Posterior cingulate gyrus (tissue), 11 donors: ENCODE measurements at regions not wholly inside any gene's neighbourhood (a gene's known extent, or its start where the extent isn't known, plus 50 kb on each side); places are given as distances from the start of the nearest gene placed in this dataset.
"Not testable (repeated sequence)": the region's sequence is repeated elsewhere in the genome, so short reads cannot be mapped to it uniquely, and the experiment has no call there.

Source experiments
- DNase-seq, 10 donors: peaks; one replicate each; pipeline versions ENCODE4 v3.0.0 to v3.0.0-alpha.2; 2020 to 2021; ENCODE audit warnings: mixed read lengths in 3 of 10
- intact Hi-C: fragments of 100-400 bp; cut with DNase I; formaldehyde crosslinking; loops from one replicate; pipeline ENCODE4 v1.15.1; 2023

DNA sequence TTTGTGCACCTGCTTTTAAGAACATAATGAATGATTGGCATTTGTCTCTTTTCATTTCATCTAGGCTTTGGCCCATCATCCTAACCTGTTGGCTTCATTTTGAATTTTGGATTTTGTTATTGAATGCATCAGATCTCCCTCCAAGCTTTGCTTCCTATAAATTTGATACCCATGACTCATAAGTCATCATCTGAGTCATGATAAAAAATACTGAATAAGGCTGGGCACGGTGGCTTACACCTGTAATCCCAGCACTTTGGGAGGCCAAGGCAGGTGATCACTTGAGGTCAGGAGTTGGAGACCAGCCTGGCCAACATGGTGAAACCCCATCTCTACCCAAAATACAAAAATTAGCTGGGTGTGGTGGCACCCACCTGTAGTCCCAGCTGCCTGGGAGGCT is 139.5 kb upstream of the CRHR1 start:
- intact Hi-C loops = loop anchor here (5.0 kb wide), 1 partner anchor 208 kb away; no protein-coding TSS in a partner anchor
- not testable (repeated sequence) for DNase-seq

DNA sequence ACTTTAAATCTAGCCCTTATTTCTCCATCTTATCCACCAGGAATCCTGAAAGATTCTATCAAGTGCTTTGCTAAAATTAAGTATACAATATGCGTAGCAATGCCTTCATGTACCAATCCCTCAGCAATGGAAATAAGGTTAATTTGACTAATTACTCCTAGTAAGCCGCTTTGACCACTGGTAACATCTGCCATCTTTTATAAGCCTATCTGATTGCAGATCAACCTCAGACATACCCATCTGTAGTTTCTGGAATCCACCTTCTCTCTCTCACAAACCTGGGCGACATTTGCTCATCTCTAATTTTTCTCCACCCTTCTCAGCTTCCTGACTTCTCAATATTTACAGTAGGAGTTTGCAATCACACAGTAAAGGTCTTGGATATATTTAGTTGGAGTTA is 138.8 kb upstream of the CRHR1 start:
- DNase-seq = no peak
- intact Hi-C loops = no loop called here

DNA sequence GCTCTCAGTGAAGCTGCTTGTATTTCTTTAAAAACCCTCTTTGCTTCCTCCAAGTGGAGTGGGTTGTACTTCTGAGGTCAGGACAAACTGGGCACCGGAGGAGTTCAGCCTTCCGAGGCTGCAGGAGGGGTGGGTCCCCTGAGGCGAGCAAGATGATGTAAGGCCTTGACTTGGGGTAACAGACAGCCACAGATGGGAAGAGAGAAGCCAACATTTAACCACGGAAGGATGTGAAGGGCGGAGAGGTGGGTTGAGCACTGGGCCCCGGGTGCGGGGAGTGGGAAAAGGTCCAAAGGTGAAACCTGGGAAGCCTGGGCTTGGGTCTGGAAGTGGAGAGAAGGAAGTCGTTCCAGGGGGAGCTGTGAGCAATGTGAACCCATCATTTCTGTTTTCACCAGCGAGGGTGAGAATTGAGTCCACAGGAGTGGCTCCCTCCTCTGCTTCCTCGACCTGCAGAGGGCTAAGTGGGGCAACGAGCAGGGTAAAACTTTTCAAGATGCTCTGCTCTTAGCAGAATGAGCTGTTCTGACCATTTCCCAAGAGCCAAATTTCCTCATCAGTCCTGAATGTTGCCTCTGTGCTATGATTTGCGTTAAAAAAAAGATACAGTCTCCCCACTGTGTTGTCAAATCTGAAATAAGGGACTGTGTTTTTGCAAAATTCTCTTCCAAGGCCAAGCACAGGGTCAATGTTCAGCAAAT is 137.7 kb upstream of the CRHR1 start:
- DNase-seq = peak in 1 of 10 donors; percentile 61
- intact Hi-C loops = no loop called here

DNA sequence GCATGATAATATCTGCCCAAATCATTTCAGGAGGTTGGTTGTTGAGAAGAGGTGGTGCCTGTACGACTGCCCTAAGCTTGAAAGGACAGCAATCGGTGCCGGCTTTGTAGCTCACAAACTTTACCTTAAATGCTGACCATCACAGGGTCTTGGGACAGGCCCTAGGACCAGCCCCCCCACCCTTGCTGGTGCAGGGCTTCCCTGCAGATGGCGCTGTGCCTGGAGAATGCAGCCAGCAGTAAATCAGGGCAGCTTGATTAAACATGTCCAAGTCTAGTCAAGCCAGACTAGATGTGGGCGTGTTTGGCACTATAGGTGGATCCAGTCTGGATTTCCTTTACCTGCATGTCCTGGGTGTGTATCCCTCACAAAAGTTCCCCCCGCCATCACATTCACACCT is 135.5 kb upstream of the CRHR1 start:
- intact Hi-C loops = no loop called here
- DNase-seq = peak in 1 of 10 donors; percentile 58

DNA sequence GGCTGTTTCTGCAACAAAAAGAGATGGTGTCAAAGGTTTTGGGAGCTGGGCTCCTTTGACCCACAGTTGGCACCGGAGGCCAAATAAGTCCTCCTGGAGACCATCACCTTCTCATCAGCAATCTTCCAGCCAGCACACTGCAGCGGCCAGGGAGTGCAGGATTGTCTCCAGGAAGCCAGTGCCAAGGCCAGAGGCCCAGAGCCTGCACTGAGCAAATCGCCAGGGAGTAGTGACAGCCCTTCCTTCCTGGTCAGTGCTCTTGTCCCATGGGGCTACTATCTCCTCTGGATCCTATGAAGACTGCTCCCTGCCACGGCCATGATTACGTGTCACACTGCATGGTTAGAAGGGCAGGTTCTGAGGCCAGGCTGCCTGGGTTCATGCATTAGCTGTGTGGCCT is 134.3 kb upstream of the CRHR1 start:
- intact Hi-C loops = no loop called here
- peak in 1 of 10 donors; percentile 65 for DNase-seq

DNA sequence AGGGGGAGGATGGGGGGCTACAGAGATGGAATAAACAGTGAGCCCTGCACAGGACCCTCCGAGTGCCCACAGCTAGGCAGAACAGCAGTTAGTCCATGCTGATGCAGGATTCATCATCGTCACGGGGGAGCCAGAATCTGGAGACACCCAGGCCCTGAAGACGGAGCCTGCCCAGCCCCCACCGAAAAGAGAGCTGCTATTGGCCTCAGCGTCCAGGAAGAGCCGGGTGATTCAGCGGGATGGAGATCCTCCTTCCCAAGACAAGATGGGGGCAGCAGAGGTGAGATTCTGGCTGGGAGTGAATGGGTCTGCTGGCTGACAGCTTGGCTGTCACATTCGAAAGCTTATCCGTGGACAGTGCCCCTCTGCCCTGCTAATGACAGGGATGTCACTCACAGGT is 133.6 kb upstream of the CRHR1 start:
- intact Hi-C loops = no loop called here
- DNase-seq = peak in 2 of 10 donors; percentile 23 to 57

DNA sequence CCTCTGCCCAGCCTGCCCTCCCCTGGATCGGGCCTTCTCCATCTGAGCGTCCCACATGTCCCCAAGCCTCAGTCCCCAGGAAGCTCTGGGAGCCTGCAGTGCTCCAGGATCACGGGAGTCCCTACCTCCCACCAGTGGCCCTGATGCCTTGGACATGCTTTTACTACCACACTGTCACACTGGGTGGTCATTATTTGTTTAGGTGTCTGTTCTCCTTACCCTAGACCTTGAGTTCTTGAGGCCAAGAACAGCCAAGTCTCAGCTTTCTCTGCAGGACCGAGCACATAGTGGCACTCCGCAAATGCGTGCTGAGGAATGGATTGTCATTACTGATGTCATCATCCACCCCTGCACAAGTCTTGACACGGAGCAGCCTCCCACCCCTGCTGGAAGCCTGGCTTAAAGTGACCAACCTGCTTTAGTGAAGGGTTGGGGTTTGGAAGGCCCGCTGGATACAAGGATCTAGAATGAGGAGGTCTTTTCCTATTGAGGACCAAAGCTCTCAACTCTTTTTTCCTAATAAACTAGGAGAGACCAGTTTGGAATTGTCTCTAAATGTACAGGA is 132.9 kb upstream of the CRHR1 start:
- intact Hi-C loops = no loop called here
- peak in 1 of 10 donors; percentile 31 for DNase-seq

DNA sequence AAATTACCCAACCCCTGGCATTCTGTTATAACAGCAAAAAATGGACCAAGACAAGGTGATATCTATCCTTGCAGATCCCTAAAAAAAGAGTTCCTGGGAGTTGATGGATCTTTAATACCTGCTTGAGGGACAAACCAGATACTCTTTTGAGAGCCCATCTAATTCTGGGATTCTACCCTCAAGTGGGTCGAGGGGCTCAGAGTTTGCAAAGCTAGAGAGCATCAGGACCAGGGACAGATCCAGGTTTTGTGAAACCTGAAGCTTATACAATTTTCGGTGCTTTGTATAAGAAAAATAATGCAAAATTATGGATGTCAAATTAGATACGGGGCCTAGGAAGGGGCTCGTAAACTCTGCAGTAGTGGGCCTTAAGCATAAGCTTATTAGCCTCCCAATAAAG is 130.5 kb upstream of the CRHR1 start:
- DNase-seq = no peak
- intact Hi-C loops = no loop called here

DNA sequence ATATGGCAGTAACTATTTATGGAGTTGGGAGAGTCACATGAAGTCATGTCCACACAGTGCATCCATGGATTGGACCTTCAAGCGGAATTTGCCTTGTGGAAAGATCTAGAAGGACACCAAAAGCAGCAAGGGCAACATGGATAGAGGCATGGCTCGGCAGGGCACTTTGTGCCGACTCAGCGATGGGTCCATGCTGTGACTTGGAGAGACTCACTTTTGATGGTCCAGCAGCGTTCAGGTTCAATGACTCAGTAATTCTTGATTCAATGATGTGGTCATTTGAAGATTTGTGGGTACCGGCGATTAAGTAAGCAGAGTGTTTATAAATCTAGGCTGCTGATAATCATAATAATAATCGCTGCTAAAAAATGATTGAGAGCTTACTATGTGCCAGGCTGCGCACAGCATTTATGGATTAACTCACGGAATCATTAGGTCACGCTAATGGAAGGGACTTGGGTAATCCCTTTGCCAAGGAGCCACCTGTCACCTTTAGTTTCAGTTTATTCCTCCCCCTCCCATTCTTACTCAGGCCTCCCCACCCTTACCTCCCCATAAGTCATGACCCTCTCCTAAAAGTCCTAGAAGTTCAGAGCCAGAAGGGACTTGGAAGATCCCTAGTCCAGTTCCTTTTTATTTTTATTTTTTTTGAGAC is 127.5 kb upstream of the CRHR1 start:
- intact Hi-C loops = no loop called here
- no peak for DNase-seq

DNA sequence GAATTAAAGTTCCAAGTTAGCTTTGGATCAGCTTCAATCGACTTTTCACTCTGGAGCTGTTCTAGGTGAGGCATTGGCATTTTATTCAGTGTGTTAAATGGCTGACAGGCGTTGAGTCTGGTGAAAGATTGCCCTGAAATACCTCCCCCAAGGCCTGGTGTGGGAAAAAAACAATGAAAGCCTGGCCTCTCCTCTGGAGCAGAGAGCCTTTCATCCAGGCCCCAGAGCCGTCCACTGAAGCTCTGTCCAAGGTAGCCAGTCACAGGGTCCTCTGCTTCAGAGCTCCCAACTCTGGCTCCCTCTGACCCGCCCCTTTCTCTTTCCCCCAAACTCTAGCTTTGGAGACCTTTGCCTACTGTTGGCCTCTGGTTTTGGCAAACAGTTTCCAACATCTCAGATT is 123.6 kb upstream of the CRHR1 start:
- intact Hi-C loops = no loop called here
- peak in 1 of 10 donors; percentile 9 for DNase-seq

DNA sequence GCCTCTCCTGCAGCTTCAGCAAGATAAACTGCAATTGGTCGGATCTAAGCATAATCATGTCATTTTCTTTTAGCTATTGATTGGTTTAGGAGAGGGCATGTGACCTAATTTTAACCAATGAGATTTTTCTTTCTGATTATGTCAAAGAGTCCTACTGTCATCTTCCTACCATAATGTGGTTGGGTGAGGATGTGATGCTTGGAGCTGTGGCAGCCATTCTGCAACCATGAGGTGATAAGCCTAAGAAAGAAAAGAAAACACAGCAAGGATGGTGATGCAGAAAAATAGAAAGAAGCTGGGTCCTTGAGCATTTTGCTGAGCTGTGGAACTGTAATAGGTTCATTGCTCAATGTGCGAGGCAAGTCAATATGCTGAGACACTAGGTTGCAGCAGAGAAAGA is 121.7 kb upstream of the CRHR1 start:
- no peak for DNase-seq
- intact Hi-C loops = no loop called here

DNA sequence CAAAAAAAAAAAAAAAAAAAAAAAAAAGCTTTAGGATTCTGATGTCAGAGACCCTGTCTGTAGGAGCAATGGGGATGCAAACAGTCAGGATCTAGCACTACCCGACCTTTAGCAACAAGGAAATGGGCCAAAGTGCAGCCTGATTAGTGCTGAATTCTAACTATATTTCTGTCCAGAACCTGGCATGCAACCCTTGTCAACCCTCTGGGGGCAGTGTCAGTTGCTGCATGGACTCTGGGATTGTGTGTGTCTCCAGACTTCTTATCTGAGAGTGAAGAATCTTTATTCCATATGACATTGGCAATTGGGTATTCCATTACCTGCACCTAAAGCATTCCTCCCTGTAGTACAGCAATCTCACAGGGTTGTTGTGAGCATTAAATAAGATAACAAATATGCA is 120.3 kb upstream of the CRHR1 start:
- intact Hi-C loops = no loop called here
- no peak for DNase-seq

DNA sequence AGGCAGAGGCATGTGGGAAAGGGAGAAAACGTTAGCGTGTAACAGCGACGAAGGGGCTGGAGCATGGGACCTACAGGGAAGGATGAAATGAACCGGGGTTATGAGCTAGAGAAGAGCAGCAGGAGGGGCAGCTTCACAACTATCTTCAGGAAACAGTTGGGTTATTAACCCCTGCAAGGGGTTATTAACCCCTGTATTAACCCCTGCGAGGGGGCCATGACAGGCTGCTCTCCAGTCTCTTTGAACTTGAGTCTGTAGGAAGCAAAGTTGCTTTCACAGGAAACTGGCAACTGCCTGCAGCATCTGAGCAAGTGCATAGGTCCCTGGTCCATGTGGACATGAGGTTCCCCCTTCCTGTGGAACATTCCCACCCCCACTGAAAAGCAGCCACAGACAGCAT is 119.2 kb upstream of the CRHR1 start:
- intact Hi-C loops = no loop called here
- peak in 1 of 10 donors; percentile 2 for DNase-seq

DNA sequence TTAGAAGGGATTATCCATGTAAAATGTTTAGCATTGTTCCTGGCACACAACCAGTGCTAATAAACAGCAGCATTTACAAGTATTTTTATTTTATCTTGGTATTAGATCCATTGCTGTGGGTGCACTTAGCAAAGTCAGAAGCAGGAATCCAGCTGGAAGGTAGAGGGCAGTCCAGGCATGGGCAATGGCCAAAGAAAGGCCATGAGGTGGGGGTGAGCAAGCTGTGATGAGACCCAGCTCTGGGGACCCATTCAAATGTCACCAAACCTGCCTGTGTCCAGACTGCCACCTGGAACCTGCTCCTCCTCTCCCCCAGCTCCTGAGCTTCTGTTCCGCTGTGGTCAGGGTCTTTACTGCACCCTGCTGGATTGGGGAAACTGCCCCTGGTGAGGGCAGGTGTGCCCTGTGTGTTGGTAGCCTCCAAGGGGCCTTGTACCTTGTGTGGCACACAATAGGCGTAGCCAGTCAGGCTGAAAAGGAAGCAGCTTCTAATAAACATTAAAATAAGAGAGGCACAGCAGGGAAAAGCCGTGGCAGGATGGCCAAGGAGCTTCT is 118.0 kb upstream of the CRHR1 start:
- DNase-seq = peak in 1 of 10 donors; percentile 55
- intact Hi-C loops = no loop called here

DNA sequence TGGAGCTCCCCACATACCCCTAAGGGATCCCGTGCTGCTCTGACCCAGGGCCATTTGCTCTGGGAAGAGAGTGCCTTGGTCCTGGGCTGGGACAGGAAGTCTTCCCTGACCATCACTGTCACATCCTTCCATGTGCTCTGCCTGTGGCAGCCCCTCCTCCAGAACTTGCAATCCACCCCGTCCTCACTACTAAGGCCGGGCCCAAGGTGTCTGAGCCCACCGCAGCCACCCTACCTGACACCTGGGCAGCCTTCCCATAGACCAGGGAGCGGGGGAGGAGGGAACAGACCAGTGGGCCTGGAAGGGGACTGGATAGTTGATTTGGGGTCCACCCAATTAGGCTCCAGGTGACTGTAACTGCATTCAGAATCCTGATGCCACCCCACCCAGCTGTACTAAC is 117.5 kb upstream of the CRHR1 start:
- intact Hi-C loops = no loop called here
- peak in 1 of 10 donors; percentile 77 for DNase-seq

DNA sequence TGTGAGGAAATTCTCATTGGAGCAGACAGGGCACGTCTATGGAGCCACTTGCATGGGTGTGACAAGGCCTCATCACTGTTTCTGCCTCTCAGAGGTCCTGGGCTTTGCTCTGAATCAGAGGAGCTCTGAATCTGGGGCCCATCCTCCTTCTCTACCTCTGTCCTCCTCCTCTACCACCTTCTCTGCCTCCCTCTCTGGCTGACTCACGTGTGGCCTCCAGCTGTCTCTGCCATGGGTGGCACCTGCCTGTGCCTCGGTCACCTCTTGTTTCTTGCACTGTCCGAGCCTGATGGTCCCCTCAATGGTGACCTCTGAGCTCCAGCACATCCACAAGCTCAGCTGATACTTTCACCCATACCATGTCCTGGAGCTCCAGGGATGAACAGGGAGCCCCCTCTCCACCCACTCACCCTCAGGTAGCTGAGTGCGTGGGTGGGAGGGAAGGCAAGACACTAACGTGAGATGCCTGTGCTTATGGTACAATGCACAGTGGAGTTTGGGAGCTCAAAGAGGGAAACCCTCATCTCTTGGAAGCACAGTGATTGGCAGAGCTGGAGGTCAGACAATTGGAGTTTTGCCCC is 116.4 kb upstream of the CRHR1 start:
- intact Hi-C loops = no loop called here
- DNase-seq = peak in 1 of 10 donors; percentile 61

DNA sequence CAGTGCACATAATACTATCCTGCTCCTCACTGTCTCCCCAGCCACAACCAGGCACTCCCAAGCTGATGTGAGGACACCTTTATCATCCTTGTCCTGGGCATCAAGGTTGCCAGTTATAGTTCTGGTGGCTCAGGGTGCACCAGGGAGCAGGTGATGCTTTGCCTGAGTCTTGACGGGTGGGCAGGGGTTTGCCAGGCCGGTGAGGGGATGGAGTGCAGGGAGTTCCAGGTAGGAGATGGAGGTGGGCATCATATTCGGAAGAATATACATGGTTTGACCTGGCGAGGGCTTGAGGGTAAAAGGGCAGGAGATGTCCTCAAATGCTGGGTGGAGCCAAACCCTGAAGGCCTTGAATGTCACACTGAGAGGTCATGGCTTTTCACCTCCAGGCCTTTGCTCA is 115.8 kb upstream of the CRHR1 start:
- peak in 1 of 10 donors; percentile 63 for DNase-seq
- intact Hi-C loops = no loop called here

DNA sequence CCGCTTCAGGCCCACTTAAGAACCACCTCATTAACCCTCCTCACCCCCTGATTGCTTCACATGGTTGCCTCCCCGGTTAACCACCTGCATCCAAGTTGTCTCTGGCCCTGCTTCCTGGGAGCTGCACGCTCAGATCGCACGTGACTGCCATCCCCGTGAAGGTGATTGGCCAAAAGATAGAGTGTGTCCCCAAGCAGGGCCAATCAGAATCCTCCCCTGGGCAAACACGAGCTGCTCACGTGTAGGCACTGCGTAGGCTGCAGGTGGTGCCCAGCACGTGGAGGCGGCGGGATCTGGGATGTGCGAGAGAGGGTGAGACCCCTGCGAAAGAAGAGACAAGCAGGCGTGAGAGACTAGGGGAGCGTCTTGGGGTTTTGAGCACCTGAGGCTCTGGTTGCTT is 111.8 kb upstream of the CRHR1 start:
- intact Hi-C loops = no loop called here
- DNase-seq = peak in 1 of 10 donors; percentile 38

DNA sequence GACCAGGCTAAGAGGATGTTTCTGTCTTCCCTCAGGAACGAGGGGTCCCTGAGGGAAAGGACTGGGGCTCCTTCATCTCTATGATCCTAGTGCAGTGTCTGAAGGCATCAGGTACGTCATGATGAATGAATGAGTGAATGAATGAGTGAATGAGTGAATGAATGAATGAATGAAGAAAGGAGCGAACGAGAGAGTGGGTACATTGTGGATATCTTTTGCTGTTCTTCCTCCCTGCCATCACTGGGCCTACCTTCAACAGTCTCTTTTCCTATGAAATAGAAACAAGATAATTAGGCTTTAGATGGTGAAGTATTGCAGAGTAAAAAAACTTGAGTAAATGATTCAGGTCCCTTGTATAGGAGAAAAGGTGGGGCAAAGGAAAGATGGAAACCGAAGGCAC is 111.3 kb upstream of the CRHR1 start:
- intact Hi-C loops = no loop called here
- no peak for DNase-seq

DNA sequence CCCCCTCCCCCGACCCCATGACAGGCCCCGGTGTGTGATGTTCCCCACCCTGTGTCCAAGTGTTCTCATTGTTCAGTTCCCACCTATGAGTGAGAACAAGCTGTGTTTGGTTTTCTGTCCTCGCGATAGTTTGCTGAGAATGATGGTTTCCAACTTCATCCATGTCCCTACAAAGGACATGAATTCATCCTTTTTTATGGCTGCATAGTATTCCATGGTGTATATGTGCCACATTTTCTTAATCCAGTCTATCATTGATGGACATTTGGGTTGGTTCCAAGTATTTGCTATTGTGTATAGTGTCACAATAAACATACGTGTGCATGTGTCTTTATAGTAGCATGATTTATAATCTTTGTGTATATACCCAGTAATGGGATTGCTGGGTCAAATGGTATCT is 110.4 kb upstream of the CRHR1 start:
- intact Hi-C loops, DNase-seq: not testable (repeated sequence)

DNA sequence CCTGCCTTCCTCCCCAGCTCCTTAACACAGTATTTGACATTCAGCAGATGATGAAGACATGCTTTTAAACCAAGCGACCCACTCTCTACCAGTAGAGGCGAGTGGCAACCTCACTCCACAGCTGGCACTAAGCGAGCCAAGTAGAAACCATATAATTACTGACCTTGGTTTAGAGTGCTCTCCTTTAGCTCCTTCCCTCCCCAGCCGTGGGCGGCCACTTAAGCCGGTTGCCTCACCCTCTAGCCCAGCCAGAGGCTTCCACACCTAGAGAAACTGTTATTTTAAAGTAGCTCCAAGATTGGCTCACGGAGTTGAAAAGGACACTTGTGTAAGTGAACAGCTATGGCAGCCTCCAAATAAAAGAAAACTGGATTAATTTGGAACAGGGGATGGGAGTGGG is 109.1 kb upstream of the CRHR1 start:
- peak in 1 of 10 donors; percentile 66 for DNase-seq
- intact Hi-C loops = no loop called here
